HEK293 (cell line): ENCODE measurements at regions not wholly inside any gene's neighbourhood (a gene's known extent, or its start where the extent isn't known, plus 50 kb on each side); places are given as distances from the start of the nearest gene placed in this dataset.
A peak's percentile ranks its signal among the peaks of the same experiment; 100 is the strongest.

Experiments used
- HOXD13 ChIP-seq: sonication (generic); formaldehyde crosslinking; IDR thresholded peaks from 2 replicates; pipeline ENCODE4 v1.8.0; 2022; ENCODE audit warnings: missing genetic modification reagents, borderline replicate concordance
- IKZF3 ChIP-seq: fragments of 450-650 bp; IDR thresholded peaks from 2 replicates; pipeline ENCODE4 v1.5.0; 2018; ENCODE audit warnings: missing biosample characterization, mild to moderate bottlenecking, missing genetic modification characterization, moderate library complexity
- MYNN ChIP-seq: fragments of 450-650 bp; formaldehyde crosslinking; IDR thresholded peaks from 2 replicates; pipeline ENCODE4 v1.5.1; 2016; ENCODE audit warnings: missing biosample characterization, missing genetic modification characterization, borderline replicate concordance
- SP7 ChIP-seq: fragments of 450-650 bp; formaldehyde crosslinking; IDR thresholded peaks from 2 replicates; pipeline ENCODE4 v1.5.1; 2016; ENCODE audit warnings: missing biosample characterization, missing genetic modification characterization
- TCF7L2 ChIP-seq: IDR thresholded peaks from 2 replicates; pipeline ENCODE4 v1.6.1; 2011; ENCODE audit warnings: low read depth, mild to moderate bottlenecking, inconsistent platforms, low read length, moderate library complexity, borderline replicate concordance
- ZFP3 ChIP-seq: fragments of 450-650 bp; formaldehyde crosslinking; IDR thresholded peaks from 2 replicates; pipeline ENCODE4 v1.5.1; 2016; ENCODE audit warnings: low read depth, missing biosample characterization, missing genetic modification characterization
- ZNF23 ChIP-seq: fragments of 450-650 bp; formaldehyde crosslinking; IDR thresholded peaks from 2 replicates; pipeline ENCODE4 v1.5.1; 2016; ENCODE audit warnings: missing biosample characterization, missing genetic modification characterization, borderline replicate concordance
- ZNF324 ChIP-seq: fragments of 450-650 bp; formaldehyde crosslinking; IDR thresholded peaks from 2 replicates; pipeline ENCODE4 v1.5.1; 2016; ENCODE audit warnings: missing biosample characterization, missing genetic modification characterization
- ZNF514 ChIP-seq: fragments of 450-650 bp; formaldehyde crosslinking; IDR thresholded peaks from 2 replicates; pipeline ENCODE4 v1.5.1; 2016; ENCODE audit warnings: missing biosample characterization, missing genetic modification characterization
- ZNF521 ChIP-seq: fragments of 450-650 bp; formaldehyde crosslinking; IDR thresholded peaks from 2 replicates; pipeline ENCODE4 v1.5.1; 2017; ENCODE audit warnings: missing biosample characterization, mild to moderate bottlenecking, missing genetic modification characterization
- ZNF544 ChIP-seq: fragments of 450-650 bp; formaldehyde crosslinking; IDR thresholded peaks from 2 replicates; pipeline ENCODE4 v1.5.0; 2017; ENCODE audit warnings: missing biosample characterization, missing genetic modification characterization
- ZNF548 ChIP-seq: fragments of 450-650 bp; formaldehyde crosslinking; IDR thresholded peaks from 2 replicates; pipeline ENCODE4 v1.5.1; 2016; ENCODE audit warnings: missing biosample characterization, missing genetic modification characterization
- ZNF555 ChIP-seq: fragments of 450-650 bp; formaldehyde crosslinking; conservative IDR thresholded peaks from 2 replicates; pipeline ENCODE4 v1.5.1; 2017; ENCODE audit warnings: missing biosample characterization, mild to moderate bottlenecking, missing genetic modification characterization, inconsistent platforms
- ZNF561 ChIP-seq: fragments of 450-650 bp; IDR thresholded peaks from 2 replicates; pipeline ENCODE4 v1.5.1; 2018; ENCODE audit warnings: missing biosample characterization, missing genetic modification characterization, borderline replicate concordance
- ZNF621 ChIP-seq: fragments of 450-650 bp; formaldehyde crosslinking; IDR thresholded peaks from 2 replicates; pipeline ENCODE4 v1.5.1; 2017; ENCODE audit warnings: missing biosample characterization, missing genetic modification characterization
- ZNF623 ChIP-seq: fragments of 450-650 bp; formaldehyde crosslinking; IDR thresholded peaks from 2 replicates; pipeline ENCODE4 v1.5.1; 2016; ENCODE audit warnings: missing biosample characterization, missing genetic modification characterization
- ZNF624 ChIP-seq: fragments of 450-650 bp; formaldehyde crosslinking; IDR thresholded peaks from 2 replicates; pipeline ENCODE4 v1.5.1; 2017; ENCODE audit warnings: missing biosample characterization, missing genetic modification characterization
- ZNF768 ChIP-seq: fragments of 450-650 bp; formaldehyde crosslinking; IDR thresholded peaks from 2 replicates; pipeline ENCODE4 v1.5.1; 2018; ENCODE audit warnings: missing biosample characterization, mild to moderate bottlenecking, missing genetic modification characterization
- TF ChIP-seq, protein P1 (sequence below): fragments of 450-650 bp; formaldehyde crosslinking; IDR thresholded peaks from 2 replicates; pipeline ENCODE4 v1.5.1; 2016; ENCODE audit warnings: missing biosample characterization, missing genetic modification characterization
- TF ChIP-seq, protein P2 (sequence below): fragments of 450-650 bp; formaldehyde crosslinking; IDR thresholded peaks from 2 replicates; pipeline ENCODE4 v1.5.1; 2016; ENCODE audit warnings: missing biosample characterization, missing genetic modification characterization
- TF ChIP-seq, protein P3 (sequence below): fragments of 450-650 bp; formaldehyde crosslinking; IDR thresholded peaks from 2 replicates; pipeline ENCODE4; 2016; ENCODE audit warnings: missing biosample characterization, missing genetic modification characterization
- TF ChIP-seq, protein P4 (sequence below): fragments of 450-650 bp; formaldehyde crosslinking; IDR thresholded peaks from 2 replicates; pipeline ENCODE4 v1.5.1; 2016; ENCODE audit warnings: missing biosample characterization, missing genetic modification characterization, low read depth
- TF ChIP-seq, protein P5 (sequence below): fragments of 450-650 bp; formaldehyde crosslinking; IDR thresholded peaks from 2 replicates; pipeline ENCODE4 v1.5.1; 2016; ENCODE audit warnings: missing biosample characterization, missing genetic modification characterization
- TF ChIP-seq, protein P6 (sequence below): fragments of 450-650 bp; formaldehyde crosslinking; conservative IDR thresholded peaks from 2 replicates; pipeline ENCODE4 v1.5.1; 2016; ENCODE audit warnings: low read depth, missing biosample characterization, missing genetic modification characterization

DNA sequence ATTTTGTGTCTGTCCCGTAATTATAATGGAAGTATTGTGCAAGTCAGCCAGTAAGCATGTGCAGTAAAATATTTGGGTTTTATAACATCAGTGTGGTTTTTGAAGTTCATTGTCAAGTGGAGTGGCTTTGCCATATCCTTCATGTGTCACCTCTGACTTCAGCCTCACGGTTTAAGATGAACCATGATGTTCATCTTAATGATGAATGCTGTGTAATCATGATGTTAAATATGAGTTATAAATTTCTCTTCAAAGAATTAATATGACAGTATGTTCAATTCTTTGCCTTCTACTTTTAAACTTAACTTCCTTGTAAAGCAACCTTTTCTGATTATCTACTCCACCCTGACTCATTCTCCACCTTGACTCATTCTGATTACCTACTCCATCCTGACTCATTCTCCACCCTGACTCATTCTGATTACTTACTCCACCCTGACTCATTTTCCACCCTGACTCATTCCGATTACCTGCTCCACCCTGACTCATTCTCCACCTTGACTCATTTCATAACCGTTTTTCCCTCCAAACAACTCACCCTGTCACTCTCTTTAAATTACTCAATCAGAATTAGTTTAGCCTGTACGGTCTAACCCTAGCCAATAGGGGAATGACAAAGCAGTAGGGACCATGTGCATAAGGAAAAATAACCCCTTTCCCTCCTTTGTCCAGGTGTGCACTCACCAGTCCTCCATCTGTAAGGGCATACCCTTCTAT is 50.3 kb upstream of the ANKRD10 start (continued):
- peak; percentile 99 for TF ChIP-seq ZNF621 (tag by site-specific recombination)
- no peak for TF ChIP-seq ZNF521 (tag by site-specific recombination)
- TF ChIP-seq, protein P1, sequence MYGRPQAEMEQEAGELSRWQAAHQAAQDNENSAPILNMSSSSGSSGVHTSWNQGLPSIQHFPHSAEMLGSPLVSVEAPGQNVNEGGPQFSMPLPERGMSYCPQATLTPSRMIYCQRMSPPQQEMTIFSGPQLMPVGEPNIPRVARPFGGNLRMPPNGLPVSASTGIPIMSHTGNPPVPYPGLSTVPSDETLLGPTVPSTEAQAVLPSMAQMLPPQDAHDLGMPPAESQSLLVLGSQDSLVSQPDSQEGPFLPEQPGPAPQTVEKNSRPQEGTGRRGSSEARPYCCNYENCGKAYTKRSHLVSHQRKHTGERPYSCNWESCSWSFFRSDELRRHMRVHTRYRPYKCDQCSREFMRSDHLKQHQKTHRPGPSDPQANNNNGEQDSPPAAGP = peak; percentile 100
- TF ChIP-seq ZNF23 = peak; percentile 62; the same call in 1 of the 2 replicates
- no peak for TF ChIP-seq TCF7L2
- TF ChIP-seq ZNF555 (tag by site-specific recombination) = peak; percentile 17; the same call in 1 of the 2 replicates
- TF ChIP-seq, protein P2, sequence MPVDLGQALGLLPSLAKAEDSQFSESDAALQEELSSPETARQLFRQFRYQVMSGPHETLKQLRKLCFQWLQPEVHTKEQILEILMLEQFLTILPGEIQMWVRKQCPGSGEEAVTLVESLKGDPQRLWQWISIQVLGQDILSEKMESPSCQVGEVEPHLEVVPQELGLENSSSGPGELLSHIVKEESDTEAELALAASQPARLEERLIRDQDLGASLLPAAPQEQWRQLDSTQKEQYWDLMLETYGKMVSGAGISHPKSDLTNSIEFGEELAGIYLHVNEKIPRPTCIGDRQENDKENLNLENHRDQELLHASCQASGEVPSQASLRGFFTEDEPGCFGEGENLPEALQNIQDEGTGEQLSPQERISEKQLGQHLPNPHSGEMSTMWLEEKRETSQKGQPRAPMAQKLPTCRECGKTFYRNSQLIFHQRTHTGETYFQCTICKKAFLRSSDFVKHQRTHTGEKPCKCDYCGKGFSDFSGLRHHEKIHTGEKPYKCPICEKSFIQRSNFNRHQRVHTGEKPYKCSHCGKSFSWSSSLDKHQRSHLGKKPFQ (tag by site-specific recombination) = no peak
- no peak for TF ChIP-seq ZNF768 (tag by site-specific recombination)
- no peak for TF ChIP-seq ZNF561
- TF ChIP-seq ZNF548 (tag by site-specific recombination) = 0 out of 2 replicates have a peak, but pooled peaks have one; percentile 14
- TF ChIP-seq ZFP3 (tag by site-specific recombination) = no peak
- peak; percentile 79 for TF ChIP-seq MYNN
- TF ChIP-seq, protein P3, sequence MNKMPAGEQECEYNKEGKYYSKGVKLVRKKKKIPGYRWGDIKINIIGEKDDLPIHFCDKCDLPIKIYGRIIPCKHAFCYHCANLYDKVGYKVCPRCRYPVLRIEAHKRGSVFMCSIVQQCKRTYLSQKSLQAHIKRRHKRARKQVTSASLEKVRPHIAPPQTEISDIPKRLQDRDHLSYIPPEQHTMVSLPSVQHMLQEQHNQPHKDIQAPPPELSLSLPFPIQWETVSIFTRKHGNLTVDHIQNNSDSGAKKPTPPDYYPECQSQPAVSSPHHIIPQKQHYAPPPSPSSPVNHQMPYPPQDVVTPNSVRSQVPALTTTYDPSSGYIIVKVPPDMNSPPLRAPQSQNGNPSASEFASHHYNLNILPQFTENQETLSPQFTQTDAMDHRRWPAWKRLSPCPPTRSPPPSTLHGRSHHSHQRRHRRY (tag by site-specific recombination) = no peak
- TF ChIP-seq SP7 (tag by site-specific recombination) = peak; percentile 99
- peak; percentile 100 for TF ChIP-seq ZNF324 (tag by site-specific recombination)
- TF ChIP-seq, protein P4, sequence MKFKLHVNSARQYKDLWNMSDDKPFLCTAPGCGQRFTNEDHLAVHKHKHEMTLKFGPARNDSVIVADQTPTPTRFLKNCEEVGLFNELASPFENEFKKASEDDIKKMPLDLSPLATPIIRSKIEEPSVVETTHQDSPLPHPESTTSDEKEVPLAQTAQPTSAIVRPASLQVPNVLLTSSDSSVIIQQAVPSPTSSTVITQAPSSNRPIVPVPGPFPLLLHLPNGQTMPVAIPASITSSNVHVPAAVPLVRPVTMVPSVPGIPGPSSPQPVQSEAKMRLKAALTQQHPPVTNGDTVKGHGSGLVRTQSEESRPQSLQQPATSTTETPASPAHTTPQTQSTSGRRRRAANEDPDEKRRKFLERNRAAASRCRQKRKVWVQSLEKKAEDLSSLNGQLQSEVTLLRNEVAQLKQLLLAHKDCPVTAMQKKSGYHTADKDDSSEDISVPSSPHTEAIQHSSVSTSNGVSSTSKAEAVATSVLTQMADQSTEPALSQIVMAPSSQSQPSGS (tag by site-specific recombination) = peak; percentile 74
- TF ChIP-seq, protein P5, sequence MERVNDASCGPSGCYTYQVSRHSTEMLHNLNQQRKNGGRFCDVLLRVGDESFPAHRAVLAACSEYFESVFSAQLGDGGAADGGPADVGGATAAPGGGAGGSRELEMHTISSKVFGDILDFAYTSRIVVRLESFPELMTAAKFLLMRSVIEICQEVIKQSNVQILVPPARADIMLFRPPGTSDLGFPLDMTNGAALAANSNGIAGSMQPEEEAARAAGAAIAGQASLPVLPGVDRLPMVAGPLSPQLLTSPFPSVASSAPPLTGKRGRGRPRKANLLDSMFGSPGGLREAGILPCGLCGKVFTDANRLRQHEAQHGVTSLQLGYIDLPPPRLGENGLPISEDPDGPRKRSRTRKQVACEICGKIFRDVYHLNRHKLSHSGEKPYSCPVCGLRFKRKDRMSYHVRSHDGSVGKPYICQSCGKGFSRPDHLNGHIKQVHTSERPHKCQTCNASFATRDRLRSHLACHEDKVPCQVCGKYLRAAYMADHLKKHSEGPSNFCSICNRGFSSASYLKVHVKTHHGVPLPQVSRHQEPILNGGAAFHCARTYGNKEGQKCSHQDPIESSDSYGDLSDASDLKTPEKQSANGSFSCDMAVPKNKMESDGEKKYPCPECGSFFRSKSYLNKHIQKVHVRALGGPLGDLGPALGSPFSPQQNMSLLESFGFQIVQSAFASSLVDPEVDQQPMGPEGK (tag by site-specific recombination) = peak; percentile 72; the same call in 1 of the 2 replicates
- TF ChIP-seq ZNF623 (tag by site-specific recombination) = peak; percentile 75
- TF ChIP-seq ZNF624 (tag by site-specific recombination) = no peak
- no peak for TF ChIP-seq HOXD13 (CRISPR knock-in tag)
- TF ChIP-seq ZNF544 (tag by site-specific recombination) = peak; percentile 83; the same call in 1 of the 2 replicates
- TF ChIP-seq, protein P6, sequence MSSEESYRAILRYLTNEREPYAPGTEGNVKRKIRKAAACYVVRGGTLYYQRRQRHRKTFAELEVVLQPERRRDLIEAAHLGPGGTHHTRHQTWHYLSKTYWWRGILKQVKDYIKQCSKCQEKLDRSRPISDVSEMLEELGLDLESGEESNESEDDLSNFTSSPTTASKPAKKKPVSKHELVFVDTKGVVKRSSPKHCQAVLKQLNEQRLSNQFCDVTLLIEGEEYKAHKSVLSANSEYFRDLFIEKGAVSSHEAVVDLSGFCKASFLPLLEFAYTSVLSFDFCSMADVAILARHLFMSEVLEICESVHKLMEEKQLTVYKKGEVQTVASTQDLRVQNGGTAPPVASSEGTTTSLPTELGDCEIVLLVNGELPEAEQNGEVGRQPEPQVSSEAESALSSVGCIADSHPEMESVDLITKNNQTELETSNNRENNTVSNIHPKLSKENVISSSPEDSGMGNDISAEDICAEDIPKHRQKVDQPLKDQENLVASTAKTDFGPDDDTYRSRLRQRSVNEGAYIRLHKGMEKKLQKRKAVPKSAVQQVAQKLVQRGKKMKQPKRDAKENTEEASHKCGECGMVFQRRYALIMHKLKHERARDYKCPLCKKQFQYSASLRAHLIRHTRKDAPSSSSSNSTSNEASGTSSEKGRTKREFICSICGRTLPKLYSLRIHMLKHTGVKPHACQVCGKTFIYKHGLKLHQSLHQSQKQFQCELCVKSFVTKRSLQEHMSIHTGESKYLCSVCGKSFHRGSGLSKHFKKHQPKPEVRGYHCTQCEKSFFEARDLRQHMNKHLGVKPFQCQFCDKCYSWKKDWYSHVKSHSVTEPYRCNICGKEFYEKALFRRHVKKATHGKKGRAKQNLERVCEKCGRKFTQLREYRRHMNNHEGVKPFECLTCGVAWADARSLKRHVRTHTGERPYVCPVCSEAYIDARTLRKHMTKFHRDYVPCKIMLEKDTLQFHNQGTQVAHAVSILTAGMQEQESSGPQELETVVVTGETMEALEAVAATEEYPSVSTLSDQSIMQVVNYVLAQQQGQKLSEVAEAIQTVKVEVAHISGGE (tag by site-specific recombination) = no peak
- peak; percentile 77; the same call in 1 of the 2 replicates for TF ChIP-seq ZNF514 (tag by site-specific recombination)
- no peak for TF ChIP-seq IKZF3
